ENCODE measurements at regions not wholly inside any gene's neighbourhood (a gene's known extent, or its start where the extent isn't known, plus 50 kb on each side); places are given as distances from the start of the nearest gene placed in this dataset.
"Not testable (repeated sequence)": the region's sequence is repeated elsewhere in the genome, so short reads cannot be mapped to it uniquely, and the experiment has no call there.

- H2AK5ac ChIP-seq (ENCODE audit: low read depth, low read length); H3K9me3 ChIP-seq (ENCODE audit: control insufficient read depth, insufficient read depth, low read length); H3K36me3 ChIP-seq (ENCODE audit: control insufficient read depth, insufficient read depth, low read length); in situ Hi-C loops (cut with MboI; ENCODE audit: low sequenced_read_pairs); H4K20me1 ChIP-seq (ENCODE audit: insufficient read depth, low read length); H2BK5ac ChIP-seq (ENCODE audit: low read depth, low read length, poor library complexity, severe bottlenecking); H3K18ac ChIP-seq (ENCODE audit: low read depth, low read length); ATAC-seq (ENCODE audit: low read depth); dilution Hi-C loops (cut with HindIII; ENCODE audit: low sequenced_read_pairs, unreplicated experiment); H3K27me3 ChIP-seq (ENCODE audit: control insufficient read depth, insufficient read depth, low read length); H3K56ac ChIP-seq (ENCODE audit: extremely low read depth, insufficient read depth, low read length); H2BK20ac ChIP-seq (ENCODE audit: low read depth, low read length); H3K14ac ChIP-seq (replicated peaks; ENCODE audit: low read depth, low read length); H2BK15ac ChIP-seq (ENCODE audit: low read depth, low read length); H4K5ac ChIP-seq (ENCODE audit: low read depth, low read length); H4K8ac ChIP-seq (ENCODE audit: low read depth in 2 of 2, low read length in 2 of 2); H3K4me3 ChIP-seq (ENCODE audit: insufficient read depth, low read depth, low read length); H3K9me1 ChIP-seq (ENCODE audit: insufficient read depth, low read length); DNase-seq; H3K27ac ChIP-seq (ENCODE audit: insufficient read depth, low read length); H3K4ac ChIP-seq (ENCODE audit: low read depth, low read length); H3K23ac ChIP-seq (ENCODE audit: low read depth, low read length); H3K4me2 ChIP-seq (ENCODE audit: low read depth, low read length); H2AFZ ChIP-seq (replicated peaks; ENCODE audit: low read length, poor library complexity); POLR2A ChIA-PET (ENCODE audit: unreplicated experiment); H2AK9ac ChIP-seq (replicated peaks; ENCODE audit: low read depth, low read length, poor library complexity); H4K91ac ChIP-seq (ENCODE audit: insufficient read depth, low read depth, low read length); BruUV-seq (replicated peaks); H3K9ac ChIP-seq (ENCODE audit: low read depth, low read length); H3K4me1 ChIP-seq (ENCODE audit: control insufficient read depth, insufficient read depth, low read length); H2BK120ac ChIP-seq (ENCODE audit: low read depth, low read length); CTCF ChIA-PET; H3K79me1 ChIP-seq (ENCODE audit: low read depth in 1 of 2, low read length in 2 of 2); intact Hi-C loops (cut with micrococcal nuclease): not testable (repeated sequence)
- WGBS, 2 experiments (ENCODE audit: extremely low coverage in 2 of 2, insufficient read length in 1 of 2), result 80% methylated on average over 9 of the region's 19 CpGs; no CpG with 5 or more reads in 1 of the 2 experiments
Measured at GRCh38 chr4:72765788-72766187, 196.8 kb upstream of the ADAMTS3 start.

Data from IMR-90 (cell line).